AG04449 (cell line): ENCODE measurements at regions not wholly inside any gene's neighbourhood (a gene's known extent, or its start where the extent isn't known, plus 50 kb on each side); places are given as distances from the start of the nearest gene placed in this dataset.
"Not testable (repeated sequence)": the region's sequence is repeated elsewhere in the genome, so short reads cannot be mapped to it uniquely, and the experiment has no call there.

ENCODE experiments used
- CTCF ChIA-PET: fragments of 350-600 bp; formaldehyde crosslinking; extraction: SDS; loops from one replicate; lab custom pipeline; 2021; ENCODE audit warnings: antibody characterized with exemption; lab: Yijun Ruan, JAX
- POLR2A ChIA-PET: fragments of 400-600, 350-600 bp; formaldehyde crosslinking; extraction: SDS; loops from one replicate; lab custom pipeline; 2020; ENCODE audit warnings: antibody characterized with exemption, inconsistent platforms; lab: Yijun Ruan, JAX
- DNase-seq: peaks from one replicate; pipeline ENCODE4 v3.0.0-alpha.2; 2010; ENCODE audit warnings: low read depth, low spot score
- H3K4me3 ChIP-seq: 2 replicates; pipeline ENCODE4 v1.5.1; 2011; ENCODE audit warnings: low read depth, mild to moderate bottlenecking, control low read depth, low read length
- CTCF ChIP-seq: IDR thresholded peaks from one replicate; pipeline ENCODE4 v1.5.1; 2011; ENCODE audit warnings: mild to moderate bottlenecking, moderate library complexity, low read length, control low read depth, inconsistent platforms; ENCODE audit not compliant: insufficient read depth; ENCODE audit errors: missing control alignments

- no peak overlapping the region for H3K4me3 ChIP-seq
- ChIA-PET CTCF (no interaction called here), POLR2A (no interaction called here)
- TF ChIP-seq CTCF = no peak
- no peak for DNase-seq
Observed at GRCh38 chr9:28502741-28503140, 929.5 kb upstream of the C9orf72 start.

GRCh38 chr9:28503573-28503972 is 930.3 kb upstream of the C9orf72 start:
- DNase-seq = no peak
- CTCF ChIA-PET = no interaction called here
- TF ChIP-seq CTCF = no peak
- no peak overlapping the region for H3K4me3 ChIP-seq
- POLR2A ChIA-PET = no interaction called here

GRCh38 chr9:28518439-28518838 is 945.2 kb upstream of the C9orf72 start:
- no peak for TF ChIP-seq CTCF
- ChIA-PET CTCF (no interaction called here), POLR2A (no interaction called here)
- DNase-seq = no peak
- H3K4me3 ChIP-seq = no peak overlapping the region

GRCh38 chr9:28524309-28524708 is 951.0 kb upstream of the C9orf72 start:
- POLR2A ChIA-PET, CTCF ChIA-PET, DNase-seq, H3K4me3 ChIP-seq: not testable (repeated sequence)

- ChIA-PET POLR2A (no interaction called here), CTCF (no interaction called here)
- no peak overlapping the region for H3K4me3 ChIP-seq
- DNase-seq = no peak
- no peak for TF ChIP-seq CTCF
Observed at GRCh38 chr9:28528049-28528448, 954.8 kb upstream of the C9orf72 start.

- no peak for DNase-seq
- CTCF ChIA-PET = no interaction called here
- POLR2A ChIA-PET = no interaction called here
- TF ChIP-seq CTCF = no peak
- H3K4me3 ChIP-seq = no peak overlapping the region
Observed at GRCh38 chr9:28538132-28538531, 964.9 kb upstream of the C9orf72 start.

GRCh38 chr9:28539434-28540070 is 966.3 kb upstream of the C9orf72 start:
- CTCF ChIA-PET = no interaction called here
- no peak for TF ChIP-seq CTCF
- POLR2A ChIA-PET = no interaction called here
- no peak for DNase-seq
- H3K4me3 ChIP-seq = no peak overlapping the region
